Neural cell (in vitro differentiated cells): ENCODE measurements at regions not wholly inside any gene's neighbourhood (a gene's known extent, or its start where the extent isn't known, plus 50 kb on each side); places are given as distances from the start of the nearest gene placed in this dataset.

Source experiments
- CTCF ChIP-seq: fragments of 450-650 bp; IDR thresholded peaks from 2 replicates; pipeline ENCODE4 v1.5.1; 2014; ENCODE audit warnings: antibody characterized with exemption, mild to moderate bottlenecking, moderate library complexity; ENCODE audit not compliant: poor library complexity, severe bottlenecking
- EZH2 ChIP-seq: fragments of 200-600, 300-800 bp; shearing (Covaris generic), sonication (generic); IDR thresholded peaks from 2 replicates; pipeline ENCODE4 v1.6.1; 2014; ENCODE audit warnings: antibody characterized with exemption, low read length, borderline replicate concordance, mild to moderate bottlenecking; ENCODE audit not compliant: insufficient read depth, poor library complexity, severe bottlenecking
- POLR2AphosphoS5 ChIP-seq: IDR thresholded peaks from 2 replicates; pipeline ENCODE4 v1.6.1; 2012
- RAD21 ChIP-seq: fragments of 450-650 bp; conservative IDR thresholded peaks from 2 replicates; pipeline ENCODE4 v1.6.1; 2014; ENCODE audit warnings: antibody characterized with exemption, mild to moderate bottlenecking, moderate library complexity
- TAF1 ChIP-seq: IDR thresholded peaks from 2 replicates; pipeline ENCODE4 v1.6.1; 2012; ENCODE audit warnings: low read depth

GRCh38 chr4:177246641-177247584 lies 62.8 kb upstream of the NEIL3 start:
- TF ChIP-seq TAF1 (no peak), EZH2 (no peak), CTCF (no peak), RAD21 (no peak), POLR2AphosphoS5 (no peak)
